ENCODE measurements at regions not wholly inside any gene's neighbourhood (a gene's known extent, or its start where the extent isn't known, plus 50 kb on each side); places are given as distances from the start of the nearest gene placed in this dataset.
"Not testable (repeated sequence)": the region's sequence is repeated elsewhere in the genome, so short reads cannot be mapped to it uniquely, and the experiment has no call there.

DNA sequence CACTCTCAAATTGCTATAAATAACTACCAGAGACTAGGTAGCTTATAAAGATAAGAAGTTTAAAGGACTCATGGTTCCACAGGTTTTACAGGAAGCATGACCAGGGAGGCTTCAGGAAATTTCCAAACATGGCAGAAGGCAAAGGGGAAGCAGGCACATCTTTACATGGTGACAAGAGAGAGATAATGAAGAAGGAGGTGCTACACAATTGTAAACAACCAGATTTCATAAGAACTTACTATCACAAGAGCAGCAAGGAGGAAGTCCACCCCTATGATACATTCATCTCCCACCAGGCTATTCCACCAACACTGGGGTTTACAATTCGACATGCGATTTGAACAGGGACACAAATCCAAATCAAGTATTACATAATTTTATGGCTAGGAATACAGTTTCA lies 257.7 kb downstream of the BTG1 start:
- DNase-seq (ENCODE audit: low read depth) = no peak

DNA sequence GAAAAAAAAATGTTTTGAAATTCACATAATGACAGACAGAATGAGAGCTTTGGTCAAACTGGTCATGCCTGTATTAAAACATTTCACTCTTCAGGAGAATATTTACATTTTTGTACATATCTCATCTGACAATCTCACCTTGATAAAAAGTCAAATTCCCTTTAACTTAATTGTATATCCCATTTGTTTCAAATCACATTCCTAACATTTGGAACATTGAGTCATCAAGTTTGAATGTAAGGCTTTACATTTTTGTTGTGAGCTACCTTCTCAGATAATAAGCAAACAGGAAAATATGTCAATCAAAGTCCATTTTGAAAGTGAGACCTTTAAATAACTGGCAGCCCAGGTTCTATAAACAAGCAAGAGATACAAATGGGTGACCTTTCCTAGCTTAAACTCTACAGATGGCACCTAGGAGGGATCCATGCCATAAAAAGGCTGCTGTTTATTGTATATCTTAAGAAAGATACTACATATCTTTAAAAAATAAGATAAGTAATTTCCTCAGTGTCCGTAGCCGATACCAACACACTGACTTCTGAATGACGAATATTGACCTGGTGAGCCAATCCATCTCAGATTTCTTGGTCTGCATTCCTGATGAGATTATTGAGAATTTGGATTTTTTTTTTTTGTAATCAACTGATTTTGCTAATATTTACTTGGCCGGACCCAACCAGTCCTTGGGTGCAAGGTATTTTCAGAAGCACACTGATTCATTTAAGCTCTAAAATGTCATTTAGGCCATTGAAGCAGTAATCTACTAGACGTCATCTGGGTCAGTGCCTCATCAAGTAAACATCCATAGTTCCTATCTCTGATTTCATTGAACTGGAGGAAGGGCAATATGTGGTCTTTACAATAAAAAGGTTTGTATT lies 259.6 kb downstream of the BTG1 start:
- DNase-seq (ENCODE audit: low read depth) = no peak

- no peak for DNase-seq (ENCODE audit: low read depth)
Observed at GRCh38 chr12:91884230-91884629, 261.4 kb downstream of the BTG1 start.

GRCh38 chr12:91883811-91884210 lies 261.8 kb downstream of the BTG1 start:
- peak; percentile 9 for DNase-seq (ENCODE audit: low read depth)

DNA sequence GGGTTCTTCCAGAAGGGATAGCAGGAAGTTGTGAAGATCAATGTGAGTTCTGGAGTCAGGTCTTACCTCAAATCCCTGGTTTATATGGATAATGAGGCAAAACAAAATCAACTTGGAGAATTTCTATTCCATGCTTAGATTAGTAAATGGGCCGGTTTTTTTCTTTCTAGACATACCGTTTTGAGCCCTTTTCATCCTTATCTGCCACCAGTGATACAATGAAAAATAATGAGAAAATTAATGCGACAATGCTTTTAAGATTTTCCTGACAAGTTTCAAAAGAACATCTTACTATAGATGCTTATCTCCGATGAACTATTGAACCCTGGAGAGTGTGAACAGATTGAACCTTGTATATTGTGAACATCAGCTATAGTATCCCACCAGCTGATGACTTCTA lies 262.7 kb downstream of the BTG1 start:
- no peak for DNase-seq (ENCODE audit: low read depth)

GRCh38 chr12:91880528-91880927 lies 265.1 kb downstream of the BTG1 start:
- no peak for DNase-seq (ENCODE audit: low read depth)

- DNase-seq (ENCODE audit: low read depth) = no peak
Observed at GRCh38 chr12:91877456-91878235, 268.0 kb downstream of the BTG1 start.

DNA sequence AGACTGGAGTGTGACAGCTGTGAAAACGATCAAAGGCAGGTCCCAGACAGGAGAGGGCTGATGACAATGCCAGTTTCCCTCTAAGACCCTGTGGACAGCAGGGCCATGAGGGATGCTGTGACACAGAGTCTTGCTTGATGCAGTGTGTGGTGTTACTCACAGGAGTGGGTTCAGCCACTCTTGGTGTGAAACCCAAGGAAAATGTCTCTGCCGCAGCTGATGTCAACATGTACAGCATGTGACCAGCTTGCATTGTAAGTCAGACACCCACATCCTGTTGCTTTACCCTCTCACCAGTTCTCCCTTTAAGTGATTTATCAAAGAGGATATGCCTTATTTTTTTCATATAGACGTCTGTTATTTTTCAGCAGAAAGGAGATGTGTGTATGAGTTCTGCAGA lies 268.6 kb downstream of the BTG1 start:
- DNase-seq (ENCODE audit: low read depth) = no peak

DNA sequence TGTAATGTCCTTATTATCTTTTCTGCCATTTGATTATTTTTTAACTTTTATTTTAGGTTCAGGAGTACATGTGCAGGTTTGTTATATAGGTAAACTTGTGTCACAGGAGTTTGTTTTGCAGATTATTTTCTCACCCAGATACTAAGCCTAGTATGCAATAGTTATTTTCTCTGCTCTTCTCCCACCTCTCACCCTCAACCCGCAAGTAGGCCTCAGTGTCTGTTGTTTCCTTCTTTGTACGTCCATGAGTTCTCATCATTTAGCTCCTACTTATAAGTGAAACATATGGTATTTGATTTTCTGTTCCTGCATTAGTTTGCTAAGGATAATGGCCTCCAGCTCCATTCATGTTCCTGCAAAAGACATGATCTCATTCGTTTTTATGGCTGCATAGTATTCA lies 270.0 kb downstream of the BTG1 start:
- DNase-seq (ENCODE audit: low read depth) = not testable (repeated sequence)

GRCh38 chr12:91874086-91874865 lies 271.4 kb downstream of the BTG1 start:
- DNase-seq (ENCODE audit: low read depth) = peak; percentile 32

DNA sequence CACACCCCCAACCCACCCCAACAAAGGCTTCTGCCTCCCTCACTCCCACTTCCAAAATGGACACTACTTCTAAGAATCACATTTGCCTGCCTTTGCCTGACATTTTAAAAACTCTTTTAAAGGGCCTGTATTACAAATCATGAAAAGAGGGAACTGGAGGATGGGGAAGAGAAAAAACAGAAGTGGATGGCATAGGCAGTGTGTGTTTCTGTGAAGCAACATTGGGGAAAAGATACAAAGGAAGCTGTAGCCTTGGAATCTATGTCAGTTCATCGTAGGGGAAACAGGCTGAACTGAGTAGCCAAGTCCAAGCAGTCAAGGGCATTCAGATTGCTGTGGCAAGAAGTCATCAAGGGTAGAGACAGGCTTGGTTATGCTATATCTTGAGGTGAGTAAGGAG lies 273.9 kb downstream of the BTG1 start:
- no peak for DNase-seq (ENCODE audit: low read depth)

DNA sequence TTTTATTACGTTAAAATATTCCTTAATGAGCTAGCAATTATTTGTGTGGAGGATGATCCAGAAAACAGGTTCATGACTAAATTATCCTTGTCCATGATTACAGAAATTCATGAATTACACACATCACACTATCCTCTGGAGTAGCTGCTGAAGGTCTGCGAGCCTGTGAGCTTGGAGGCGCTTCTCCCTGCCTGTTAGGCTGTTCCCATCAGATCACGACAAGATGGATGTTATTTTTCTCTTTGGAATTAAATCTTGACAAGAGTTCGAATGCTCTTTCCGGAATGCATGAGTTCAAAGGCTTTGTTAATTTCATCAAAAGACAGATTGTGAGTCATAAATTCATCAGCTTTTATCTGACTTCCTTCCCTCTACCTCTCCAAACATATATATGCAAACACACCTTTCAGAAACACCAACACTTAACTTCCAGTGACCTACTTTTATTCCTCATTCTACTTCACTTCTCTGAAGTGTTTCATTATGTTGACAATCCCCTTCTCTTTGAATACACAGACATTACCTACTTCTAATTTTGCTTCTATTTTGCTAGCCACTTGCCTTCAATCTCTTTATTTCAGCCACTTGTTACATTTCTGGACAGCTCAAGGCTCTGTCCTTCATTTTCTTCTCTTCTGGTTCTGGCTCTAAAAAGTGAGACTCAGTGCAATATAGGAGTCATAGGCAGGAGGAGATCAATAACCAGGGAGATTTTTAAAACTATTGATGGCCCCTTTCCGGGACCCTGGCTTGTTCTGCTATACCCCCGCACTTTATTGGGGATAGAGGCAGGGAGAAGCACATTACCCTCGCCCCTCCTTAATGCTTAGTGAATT lies 274.6 kb downstream of the BTG1 start:
- DNase-seq (ENCODE audit: low read depth) = no peak

GRCh38 chr12:91868054-91868453 lies 277.6 kb downstream of the BTG1 start:
- DNase-seq (ENCODE audit: low read depth) = no peak

DNA sequence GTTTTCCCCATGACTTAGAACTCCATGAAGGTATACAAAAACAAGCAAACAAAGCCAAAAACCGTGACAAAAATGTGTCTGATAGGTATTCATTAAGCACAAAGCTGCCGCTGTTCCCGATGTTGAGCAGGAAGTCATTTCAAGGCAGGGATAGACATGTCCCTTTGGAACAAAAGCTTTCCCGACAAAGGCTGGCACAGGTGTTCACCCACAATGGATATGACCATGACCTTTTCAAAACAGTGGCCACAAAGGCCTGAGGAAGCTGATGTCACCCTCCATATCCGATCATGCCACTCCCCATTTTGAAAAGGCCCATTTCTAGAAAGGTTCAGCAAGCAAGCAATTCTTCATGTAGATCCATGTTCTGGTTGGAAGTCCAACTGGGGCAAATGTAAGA lies 279.1 kb downstream of the BTG1 start:
- no peak for DNase-seq (ENCODE audit: low read depth)

- DNase-seq (ENCODE audit: low read depth) = no peak
Observed at GRCh38 chr12:91863702-91864101, 281.9 kb downstream of the BTG1 start.

- DNase-seq (ENCODE audit: low read depth) = no peak
Observed at GRCh38 chr12:91861554-91861953, 284.1 kb downstream of the BTG1 start.

DNA sequence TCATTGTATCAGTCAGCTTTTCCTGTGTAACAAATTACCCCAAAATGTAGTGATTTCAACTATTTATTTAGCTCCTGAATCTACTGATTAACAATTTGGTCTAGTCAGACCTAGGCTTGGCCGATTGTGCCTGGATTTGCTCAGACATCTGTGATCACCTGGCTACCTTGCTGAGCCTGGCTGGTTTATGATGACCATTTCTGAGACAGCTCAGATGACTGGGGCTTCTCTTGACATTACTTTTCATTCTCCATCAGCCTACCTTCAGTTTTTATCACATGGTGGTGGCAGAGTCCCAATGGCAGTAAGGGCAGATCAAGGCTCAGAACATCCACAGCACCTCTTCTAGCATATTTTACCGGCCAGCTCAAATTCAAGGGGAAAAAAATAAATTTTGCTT lies 286.3 kb downstream of the BTG1 start:
- no peak for DNase-seq (ENCODE audit: low read depth)

DNA sequence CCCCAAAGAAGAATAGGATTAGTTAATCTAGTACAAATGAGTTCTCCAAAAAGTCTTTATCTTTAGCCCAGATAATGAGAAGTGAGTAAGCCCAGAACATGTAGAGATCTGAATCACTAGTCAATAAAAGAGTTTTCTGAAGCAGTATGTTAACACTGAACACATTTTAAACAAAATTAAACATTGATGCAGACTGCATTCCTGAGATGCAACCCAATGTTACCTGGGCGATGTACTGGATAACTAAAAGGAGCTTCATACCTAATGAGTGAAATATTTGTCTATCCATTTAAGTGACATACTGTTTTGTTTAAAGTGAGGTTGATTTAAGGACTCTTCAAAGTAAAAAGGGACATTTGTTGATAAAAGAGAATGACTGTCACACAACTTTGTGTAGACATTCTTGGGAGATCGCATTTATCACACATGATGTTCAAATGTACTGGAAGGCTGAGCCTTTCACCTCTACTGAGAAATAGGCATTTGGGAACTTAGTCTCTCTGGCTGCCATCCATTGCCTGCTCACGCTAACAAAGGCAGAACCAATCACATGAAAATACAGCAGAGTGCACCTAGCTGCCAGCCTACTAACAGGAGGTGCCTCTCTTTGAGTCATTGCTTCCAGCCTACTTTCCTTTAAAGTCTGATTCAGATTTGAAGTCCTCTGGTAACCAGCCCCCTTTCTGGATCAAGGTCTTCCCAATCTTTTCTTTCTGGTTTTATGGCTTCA lies 287.7 kb downstream of the BTG1 start:
- DNase-seq (ENCODE audit: low read depth) = no peak

GRCh38 chr12:91854725-91855124 lies 290.9 kb downstream of the BTG1 start:
- DNase-seq (ENCODE audit: low read depth) = peak; percentile 3

GRCh38 chr12:91853350-91854127 lies 292.1 kb downstream of the BTG1 start:
- DNase-seq (ENCODE audit: low read depth) = no peak

All from EH (cell line).